ENCODE measurements at regions not wholly inside any gene's neighbourhood (a gene's known extent, or its start where the extent isn't known, plus 50 kb on each side); places are given as distances from the start of the nearest gene placed in this dataset.

DNA sequence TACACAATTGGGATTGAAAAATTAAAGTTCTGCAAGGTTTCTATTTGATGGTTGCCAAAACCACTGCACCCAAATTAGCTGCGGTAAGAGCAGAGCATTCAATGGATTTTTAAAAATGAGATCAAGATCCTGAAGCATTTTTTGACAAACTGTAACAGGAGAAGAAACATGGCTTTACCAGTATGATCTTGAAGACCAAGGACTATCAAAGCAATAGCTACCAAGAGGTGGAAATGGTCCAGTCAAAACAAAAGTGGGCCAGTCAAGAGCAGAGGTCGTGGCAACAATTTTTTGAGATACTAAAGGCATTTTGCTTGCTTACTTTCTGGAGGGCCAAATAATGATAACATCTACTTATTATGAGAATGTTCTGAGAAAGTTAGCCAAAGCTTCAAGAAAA lies 186.8 kb downstream of the RDH14 start:
- no peak for TF ChIP-seq POLR2A (IDR thresholded peaks at IDR 0.05)
- no peak for TF ChIP-seq CTCF (IDR thresholded peaks at IDR 0.05)
